ENCODE measurements at regions not wholly inside any gene's neighbourhood (a gene's known extent, or its start where the extent isn't known, plus 50 kb on each side); places are given as distances from the start of the nearest gene placed in this dataset.

DNA sequence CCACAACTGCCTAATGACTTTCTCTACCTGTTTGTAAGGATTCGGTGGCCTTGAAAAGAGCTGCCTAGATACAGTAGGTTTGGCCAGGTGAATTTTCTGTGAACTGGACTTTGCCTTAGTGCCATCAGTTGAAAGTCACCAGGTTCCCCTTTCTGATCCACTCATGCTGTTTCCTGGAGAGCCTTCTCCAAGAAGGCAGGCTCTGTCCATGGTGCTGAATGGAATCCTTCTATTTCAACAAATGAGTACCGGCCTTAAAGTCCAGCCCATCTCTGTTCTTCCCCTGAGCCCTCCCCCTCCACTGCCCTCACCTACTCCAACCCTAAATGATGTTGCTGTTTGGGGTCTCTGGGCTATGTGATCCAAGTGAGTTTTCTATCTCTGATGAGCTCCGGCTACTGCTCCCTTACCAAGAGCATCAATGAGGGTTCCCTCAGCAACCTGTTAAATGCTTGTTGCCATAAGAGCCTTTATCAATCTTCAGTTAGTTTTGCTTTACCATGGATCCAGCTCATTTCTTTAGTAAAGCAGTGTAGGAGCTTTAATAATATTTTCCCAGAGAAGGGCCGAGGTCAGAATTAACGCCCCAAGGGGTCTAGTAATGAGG lies 500.4 kb downstream of the PTPRU start:
- no peak for ATAC-seq (replicated peaks)
- peaks cover 30 to 66% of the 10 kb centered on the region in 2 donors for H3K27me3 Mint-ChIP-seq
- DNase-seq: no peak
- H3K36me3 Mint-ChIP-seq (ENCODE audit: insufficient read depth): peaks cover 6% of the 10 kb centered on the region
- no peaks in the 10 kb centered on the region for H3K4me1 Mint-ChIP-seq (ENCODE audit: low read depth in 2 of 2)
- no peak overlapping the region for H3K4me3 Mint-ChIP-seq
- H3K27ac Mint-ChIP-seq: no peak overlapping the region
- H3K9me3 Mint-ChIP-seq: no peaks in the 10 kb centered on the region

DNA sequence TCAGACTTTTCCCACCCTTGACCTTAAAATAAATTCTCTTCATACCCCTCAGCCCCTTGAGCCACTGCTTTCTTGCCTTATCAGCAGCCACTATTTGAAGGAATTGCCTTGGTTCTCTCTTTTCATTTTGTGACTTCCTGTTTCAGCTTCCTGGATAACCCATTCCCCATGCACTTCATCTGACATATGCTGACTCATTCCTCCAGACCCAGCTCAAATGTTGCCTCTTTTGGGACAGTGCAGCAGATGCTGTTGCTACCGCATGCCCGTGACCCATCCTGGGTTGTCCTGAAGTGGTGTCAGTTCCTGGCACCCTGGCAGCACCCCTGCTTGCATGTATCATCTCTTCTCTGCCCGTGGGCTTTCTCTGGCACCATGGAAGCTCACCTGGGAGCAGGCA lies 496.1 kb downstream of the PTPRU start:
- Mint-ChIP-seq H3K27ac (no peak overlapping the region), H3K27me3 (peaks cover 7 to 27% of the 10 kb centered on the region in 2 donors), H3K9me3 (no peaks in the 10 kb centered on the region), H3K36me3 (ENCODE audit: insufficient read depth) (peaks cover 2% of the 10 kb centered on the region), H3K4me1 (ENCODE audit: low read depth in 2 of 2) (no peaks in the 10 kb centered on the region), H3K4me3 (no peak overlapping the region)
- no peak for DNase-seq
- no peak for ATAC-seq (replicated peaks)

DNA sequence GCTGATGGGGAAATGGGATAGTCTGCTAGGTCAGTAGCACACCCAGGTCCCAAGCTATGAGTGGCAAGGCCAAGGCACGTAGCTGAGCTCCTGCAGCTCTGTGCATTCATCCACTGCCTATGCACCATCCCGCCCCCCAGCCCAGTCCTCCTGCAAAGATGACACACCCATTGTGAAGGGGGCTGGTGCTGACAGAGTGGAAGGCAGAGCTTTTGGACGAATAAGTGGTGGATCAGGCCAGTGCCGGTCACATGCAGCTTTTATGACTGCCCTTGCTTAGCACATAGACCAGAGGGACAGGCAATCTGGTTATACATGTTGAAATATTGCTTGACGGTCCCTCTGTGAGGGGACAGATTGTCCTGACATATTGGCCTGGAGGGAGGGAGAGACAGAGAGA lies 494.3 kb downstream of the PTPRU start:
- no peak for DNase-seq
- ATAC-seq (replicated peaks): no peak
- no peaks in the 10 kb centered on the region for H3K36me3 Mint-ChIP-seq (ENCODE audit: insufficient read depth)
- no peaks in the 10 kb centered on the region for H3K4me1 Mint-ChIP-seq (ENCODE audit: low read depth in 2 of 2)
- peaks cover 21 to 26% of the 10 kb centered on the region in 2 donors for H3K27me3 Mint-ChIP-seq
- H3K27ac Mint-ChIP-seq: no peak overlapping the region
- no peaks in the 10 kb centered on the region for H3K9me3 Mint-ChIP-seq
- no peak overlapping the region for H3K4me3 Mint-ChIP-seq

DNA sequence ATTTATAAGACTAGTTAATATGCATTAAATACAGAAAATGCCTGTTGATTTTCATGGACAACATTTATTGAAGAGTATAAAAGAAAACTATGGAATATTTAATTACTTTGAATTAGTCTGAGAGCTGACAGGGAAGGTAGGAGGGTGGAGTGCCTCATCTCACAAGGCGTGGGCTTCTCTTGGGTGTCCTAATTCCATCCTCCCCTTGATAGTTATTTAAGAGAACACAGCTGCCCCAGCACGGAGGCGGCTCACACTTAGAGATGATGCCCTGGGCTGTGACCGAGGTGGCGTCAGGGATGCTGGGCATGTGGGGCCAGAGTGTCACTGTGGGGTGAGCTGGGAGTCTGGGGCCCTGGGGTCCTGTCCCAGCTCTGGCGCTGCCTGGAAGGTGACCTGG lies 493.0 kb downstream of the PTPRU start:
- H3K36me3 Mint-ChIP-seq (ENCODE audit: insufficient read depth): no peaks in the 10 kb centered on the region
- no peaks in the 10 kb centered on the region for H3K4me1 Mint-ChIP-seq (ENCODE audit: low read depth in 2 of 2)
- H3K27ac Mint-ChIP-seq: no peak overlapping the region
- H3K27me3 Mint-ChIP-seq: peaks cover 21 to 23% of the 10 kb centered on the region in 2 donors
- H3K9me3 Mint-ChIP-seq: peaks cover 0 to under 1% of the 10 kb centered on the region in 2 donors
- DNase-seq: no peak
- ATAC-seq (replicated peaks): no peak
- no peak overlapping the region for H3K4me3 Mint-ChIP-seq

- Mint-ChIP-seq H3K4me1 (ENCODE audit: low read depth in 2 of 2) (no peaks in the 10 kb centered on the region), H3K27ac (no peak overlapping the region), H3K27me3 (peaks cover 20 to 23% of the 10 kb centered on the region in 2 donors), H3K4me3 (no peak overlapping the region), H3K9me3 (peaks cover 0 to 6% of the 10 kb centered on the region in 2 donors), H3K36me3 (ENCODE audit: insufficient read depth) (no peaks in the 10 kb centered on the region)
- no peak for DNase-seq
- no peak for ATAC-seq (replicated peaks)
These were observed 492.4 kb downstream of the PTPRU start for GRCh38 chr1:29728703-29729102.

DNA sequence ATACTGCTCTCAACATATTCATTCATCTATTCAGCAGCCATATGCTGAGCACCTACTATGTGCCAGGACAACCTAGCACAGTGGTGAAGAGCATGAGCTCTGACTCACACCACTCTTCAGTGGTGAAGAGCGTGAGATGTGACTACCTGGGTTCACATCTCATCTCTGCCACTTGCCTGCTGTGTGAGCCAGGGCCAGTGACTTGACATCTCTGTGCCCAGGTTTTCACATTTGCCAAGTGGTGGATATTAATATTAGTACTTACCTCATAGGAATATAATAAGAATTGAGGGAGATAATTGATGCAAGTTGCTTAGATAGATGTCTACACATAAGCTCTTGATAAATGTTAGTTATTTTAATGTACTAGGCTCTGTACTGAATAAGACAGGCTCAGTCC lies 488.9 kb downstream of the PTPRU start:
- Mint-ChIP-seq H3K36me3 (ENCODE audit: insufficient read depth) (no peaks in the 10 kb centered on the region), H3K27me3 (peaks cover 24 to 35% of the 10 kb centered on the region in 2 donors), H3K9me3 (peaks cover 3 to 14% of the 10 kb centered on the region in 2 donors), H3K4me3 (no peak overlapping the region), H3K4me1 (ENCODE audit: low read depth in 2 of 2) (no peaks in the 10 kb centered on the region), H3K27ac (no peak overlapping the region)
- DNase-seq: no peak
- no peak for ATAC-seq (replicated peaks)

DNA sequence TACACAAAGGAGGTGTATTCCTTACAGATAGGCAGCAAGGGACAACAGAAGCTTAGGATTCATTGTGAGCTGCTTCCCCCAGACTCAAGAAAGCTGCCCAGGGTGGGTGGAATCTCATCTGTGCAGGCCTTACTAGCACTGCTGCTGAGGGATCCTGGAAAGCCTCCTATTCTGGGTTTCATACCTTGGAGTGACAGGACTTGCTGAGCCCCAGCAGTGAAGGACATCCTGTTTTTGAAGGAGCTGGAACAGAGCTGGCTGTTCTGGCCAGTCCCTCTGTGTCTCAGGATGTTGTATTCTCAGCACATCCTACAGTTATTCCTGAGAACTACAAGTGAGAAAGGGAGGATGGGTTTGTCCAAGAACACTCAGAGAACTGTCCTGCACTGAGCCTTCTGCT lies 486.3 kb downstream of the PTPRU start:
- Mint-ChIP-seq H3K27ac (no peak overlapping the region), H3K36me3 (ENCODE audit: insufficient read depth) (no peaks in the 10 kb centered on the region), H3K9me3 (peaks cover 11 to 17% of the 10 kb centered on the region in 2 donors), H3K4me1 (ENCODE audit: low read depth in 2 of 2) (no peaks in the 10 kb centered on the region), H3K27me3 (peaks cover 41 to 50% of the 10 kb centered on the region in 2 donors), H3K4me3 (no peak overlapping the region)
- DNase-seq (no peak), ATAC-seq (replicated peaks) (no peak)

DNA sequence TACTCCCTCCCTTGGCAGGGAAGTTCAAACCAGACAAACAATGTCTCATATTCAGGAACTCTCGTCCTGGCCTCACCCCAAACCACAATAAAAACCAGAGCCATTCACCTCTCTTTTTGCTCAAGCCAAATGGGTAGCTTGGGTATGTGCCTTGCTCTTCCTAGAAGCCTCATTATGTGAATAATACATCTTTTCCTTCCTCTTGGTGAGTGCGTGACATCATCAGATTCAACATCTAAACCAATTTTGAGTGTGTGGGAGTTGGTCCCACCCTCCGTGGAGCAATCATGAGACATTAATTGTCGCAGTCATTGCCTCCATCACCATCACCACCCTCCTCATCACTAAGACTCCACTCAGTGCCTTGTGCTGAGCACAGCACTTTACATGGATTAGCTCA lies 482.9 kb downstream of the PTPRU start:
- H3K4me1 Mint-ChIP-seq (ENCODE audit: low read depth in 2 of 2): no peaks in the 10 kb centered on the region
- DNase-seq: no peak
- no peak overlapping the region for H3K4me3 Mint-ChIP-seq

GRCh38 chr1:29718791-29719190 lies 482.5 kb downstream of the PTPRU start:
- Mint-ChIP-seq H3K4me3 (no peak overlapping the region), H3K9me3 (peaks cover 11 to 12% of the 10 kb centered on the region in 2 donors), H3K27ac (no peak overlapping the region), H3K27me3 (peaks cover 35 to 48% of the 10 kb centered on the region in 2 donors), H3K4me1 (ENCODE audit: low read depth in 2 of 2) (no peaks in the 10 kb centered on the region), H3K36me3 (ENCODE audit: insufficient read depth) (no peaks in the 10 kb centered on the region)
- DNase-seq (no peak), ATAC-seq (replicated peaks) (no peak)

More for the DNA sequence above, 482.9 kb downstream of the PTPRU start:
- Mint-ChIP-seq H3K36me3 (ENCODE audit: insufficient read depth) (no peaks in the 10 kb centered on the region), H3K27me3 (peaks cover 33 to 48% of the 10 kb centered on the region in 2 donors), H3K27ac (no peak overlapping the region), H3K9me3 (peaks cover 11 to 16% of the 10 kb centered on the region in 2 donors)
- no peak for ATAC-seq (replicated peaks)

DNA sequence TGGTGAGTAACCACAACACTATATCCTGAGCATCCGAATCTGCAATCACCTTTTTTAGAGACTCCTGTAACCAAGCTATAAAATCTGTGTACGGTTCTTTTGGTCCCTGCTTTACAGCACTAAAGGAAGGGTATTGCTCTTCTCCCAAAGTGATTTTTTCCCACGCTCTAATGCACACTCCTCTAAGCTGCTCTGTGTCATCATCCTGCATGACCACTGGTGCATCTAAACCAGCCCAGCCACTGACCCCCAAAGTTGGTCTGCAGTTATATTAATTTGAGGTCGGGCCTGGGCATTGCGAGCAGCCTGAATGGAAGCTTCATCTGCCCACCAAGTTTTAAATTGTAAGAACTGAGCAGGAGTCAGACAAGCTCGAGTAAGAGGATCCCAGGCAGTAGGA lies 480.0 kb downstream of the PTPRU start:
- no peaks in the 10 kb centered on the region for H3K36me3 Mint-ChIP-seq (ENCODE audit: insufficient read depth)
- peaks cover 46 to 56% of the 10 kb centered on the region in 2 donors for H3K27me3 Mint-ChIP-seq
- H3K27ac Mint-ChIP-seq: no peak overlapping the region
- no peak for DNase-seq
- H3K4me1 Mint-ChIP-seq (ENCODE audit: low read depth in 2 of 2): peaks cover 0 to 2% of the 10 kb centered on the region in 2 donors
- ATAC-seq (replicated peaks): no peak
- no peak overlapping the region for H3K4me3 Mint-ChIP-seq
- H3K9me3 Mint-ChIP-seq: peaks cover 7% of the 10 kb centered on the region in 2 donors

- H3K27me3 Mint-ChIP-seq: peaks cover 28 to 34% of the 10 kb centered on the region in 2 donors
- H3K27ac Mint-ChIP-seq: no peak overlapping the region
- no peak overlapping the region for H3K4me3 Mint-ChIP-seq
- H3K36me3 Mint-ChIP-seq (ENCODE audit: insufficient read depth): no peaks in the 10 kb centered on the region
- no peak for ATAC-seq (replicated peaks)
- no peak for DNase-seq
- peaks cover 0 to 7% of the 10 kb centered on the region in 2 donors for H3K4me1 Mint-ChIP-seq (ENCODE audit: low read depth in 2 of 2)
- H3K9me3 Mint-ChIP-seq: peaks cover 0 to 4% of the 10 kb centered on the region in 2 donors
These were observed 477.5 kb downstream of the PTPRU start for GRCh38 chr1:29713857-29714256.

- ATAC-seq (replicated peaks): no peak
- H3K4me1 Mint-ChIP-seq (ENCODE audit: low read depth in 2 of 2): peaks cover 3 to 7% of the 10 kb centered on the region in 2 donors
- H3K36me3 Mint-ChIP-seq (ENCODE audit: insufficient read depth): no peaks in the 10 kb centered on the region
- peaks cover 32 to 41% of the 10 kb centered on the region in 2 donors for H3K27me3 Mint-ChIP-seq
- peaks cover 0 to 1% of the 10 kb centered on the region in 2 donors for H3K9me3 Mint-ChIP-seq
- H3K4me3 Mint-ChIP-seq: no peak overlapping the region
- DNase-seq: no peak
- no peak overlapping the region for H3K27ac Mint-ChIP-seq
These were observed 476.5 kb downstream of the PTPRU start for GRCh38 chr1:29712801-29713200.

DNA sequence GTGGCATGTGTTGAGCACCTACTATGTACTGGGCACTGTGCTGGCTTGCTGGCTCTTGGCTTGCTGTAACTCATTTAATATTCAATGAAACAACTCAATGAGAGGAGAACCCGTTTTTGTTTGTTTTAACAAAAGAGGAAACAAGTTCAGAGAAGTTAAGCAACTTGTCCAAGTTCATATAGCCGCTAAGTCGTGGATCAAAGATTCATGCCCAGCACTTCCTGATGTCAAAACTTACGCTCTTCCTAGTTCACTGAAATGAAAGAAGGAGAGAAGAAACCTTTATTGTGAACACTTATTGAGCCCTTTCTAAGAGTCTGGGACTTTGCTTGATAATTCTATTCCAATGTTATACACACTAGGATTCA lies 475.9 kb downstream of the PTPRU start:
- DNase-seq (no peak), ATAC-seq (replicated peaks) (no peak)
- H3K27me3 Mint-ChIP-seq: peaks cover 34 to 39% of the 10 kb centered on the region in 2 donors
- no peak overlapping the region for H3K4me3 Mint-ChIP-seq
- peaks cover 3 to 7% of the 10 kb centered on the region in 2 donors for H3K4me1 Mint-ChIP-seq (ENCODE audit: low read depth in 2 of 2)
- H3K27ac Mint-ChIP-seq: no peak overlapping the region
- no peaks in the 10 kb centered on the region for H3K9me3 Mint-ChIP-seq
- H3K36me3 Mint-ChIP-seq (ENCODE audit: insufficient read depth): no peaks in the 10 kb centered on the region

GRCh38 chr1:29711582-29712283 lies 475.4 kb downstream of the PTPRU start:
- DNase-seq (no peak), ATAC-seq (replicated peaks) (no peak)
- no peaks in the 10 kb centered on the region for H3K36me3 Mint-ChIP-seq (ENCODE audit: insufficient read depth)
- peaks cover 3 to 8% of the 10 kb centered on the region in 2 donors for H3K4me1 Mint-ChIP-seq (ENCODE audit: low read depth in 2 of 2)
- H3K9me3 Mint-ChIP-seq: no peaks in the 10 kb centered on the region
- H3K4me3 Mint-ChIP-seq: no peak overlapping the region
- no peak overlapping the region for H3K27ac Mint-ChIP-seq
- peaks cover 35 to 36% of the 10 kb centered on the region in 2 donors for H3K27me3 Mint-ChIP-seq
